ENCODE measurements at regions not wholly inside any gene's neighbourhood (a gene's known extent, or its start where the extent isn't known, plus 50 kb on each side); places are given as distances from the start of the nearest gene placed in this dataset.

DNA sequence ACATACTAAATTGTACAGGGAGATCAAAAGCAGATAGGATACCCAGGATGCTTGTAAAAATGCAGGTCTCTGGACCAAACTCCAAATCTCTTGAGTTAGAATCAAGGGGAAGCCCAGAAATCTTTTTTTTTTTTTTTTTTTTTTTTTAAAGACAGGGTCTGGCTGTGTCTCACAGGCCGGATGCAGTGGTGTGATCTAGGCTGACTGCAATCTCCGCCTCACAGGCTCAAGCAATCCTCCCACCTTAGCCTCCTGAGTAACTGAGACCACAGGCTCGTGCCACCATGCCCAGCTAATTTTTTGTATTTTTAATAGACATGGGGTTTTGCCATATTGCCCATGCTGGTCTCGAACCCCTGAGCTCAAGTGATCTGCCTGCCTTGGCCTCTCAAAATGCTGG is 373.5 kb downstream of the SHQ1 start:
- Histone ChIP-seq H3K27ac (ENCODE audit: low read depth, low read length) (no peak overlapping the region), H4K8ac (ENCODE audit: extremely low read depth, insufficient read depth, low read length) (no peak overlapping the region), H4K20me1 (replicated peaks in 1 of 2; ENCODE audit: control insufficient read depth in 1 of 2, insufficient read depth in 2 of 2, low read length in 2 of 2) (no peaks in the 10 kb centered on the region), H3K27me3 (replicated peaks in 1 of 4; ENCODE audit: control insufficient read depth in 3 of 4, extremely low read depth in 1 of 4, insufficient read depth in 3 of 4, low read length in 3 of 4) (no peaks in the 10 kb centered on the region), H3K4me3 (ENCODE audit: extremely low read depth in 1 of 4, insufficient read depth in 2 of 4, low read depth in 3 of 4, low read length in 4 of 4) (no peak overlapping the region), H2BK15ac (ENCODE audit: low read length) (no peak overlapping the region), H3K23ac (ENCODE audit: insufficient read length) (no peak overlapping the region), H3K9me3 (ENCODE audit: insufficient read depth in 2 of 2, low read depth in 1 of 2, low read length in 1 of 2) (no peaks in the 10 kb centered on the region), H3K79me1 (ENCODE audit: low read depth, low read length) (no peaks in the 10 kb centered on the region), H3K36me3 (ENCODE audit: control insufficient read depth in 2 of 4, insufficient read depth in 4 of 4, low read length in 3 of 4) (no peaks in the 10 kb centered on the region), H3K9ac (replicated peaks in 1 of 4; ENCODE audit: extremely low read depth in 1 of 4, low read depth in 3 of 4, low read length in 3 of 4) (no peak overlapping the region), H2BK5ac (ENCODE audit: low read depth, low read length) (no peak overlapping the region), H4K91ac (replicated peaks; ENCODE audit: insufficient read length, low read length) (no peak overlapping the region), H3K79me2 (ENCODE audit: control insufficient read depth in 1 of 2, insufficient read depth in 2 of 2, low read length in 2 of 2) (no peaks in the 10 kb centered on the region), H3K4ac (replicated peaks; ENCODE audit: insufficient read length, low read depth, low read length) (no peak overlapping the region), H4K5ac (ENCODE audit: insufficient read length, low read depth, low read length) (no peak overlapping the region), H2BK12ac (ENCODE audit: low read depth, low read length) (no peak overlapping the region), H2BK120ac (replicated peaks; ENCODE audit: low read depth, low read length) (no peak overlapping the region), H3K18ac (ENCODE audit: extremely low read depth, low read length) (no peak overlapping the region), H3K56ac (replicated peaks; ENCODE audit: insufficient read length, low read depth, low read length) (no peak overlapping the region), H3K4me2 (ENCODE audit: insufficient read depth in 1 of 2, low read depth in 2 of 2, low read length in 2 of 2) (no peak overlapping the region), H3K14ac (ENCODE audit: insufficient read length) (no peak overlapping the region), H2AFZ (ENCODE audit: low read length) (no peak overlapping the region), H2AK5ac (ENCODE audit: low read depth, low read length) (no peak overlapping the region), H3K23me2 (ENCODE audit: low read depth, low read length) (no peaks in the 10 kb centered on the region; the same call in 1 of the 2 replicates), H2BK20ac (ENCODE audit: low read length) (no peak overlapping the region), H3K4me1 (replicated peaks in 1 of 4; ENCODE audit: control insufficient read depth in 3 of 4, insufficient read depth in 4 of 4, low read length in 3 of 4) (peaks cover 0 to 3% (median 0%) of the 10 kb centered on the region in 4 experiments; a peak in 1 of 7 replicates)
- TF ChIP-seq FOSL1 (IDR thresholded peaks at IDR 0.05; ENCODE audit: insufficient read depth, low read depth, low read length) (no peak), POU5F1 (IDR thresholded peaks at IDR 0.05; ENCODE audit: low read depth, low read length) (no peak), BCL11A (IDR thresholded peaks at IDR 0.05; ENCODE audit: low read depth in 2 of 2, low read length in 2 of 2) (no peak), YY1 (IDR thresholded peaks at IDR 0.05; ENCODE audit: low read depth, low read length) (no peak), ZNF274 (IDR thresholded peaks at IDR 0.05; ENCODE audit: borderline replicate concordance, extremely low read depth, low read length) (no peak), RAD21 (IDR thresholded peaks at IDR 0.05 in 1 of 2, conservative IDR thresholded peaks at IDR 0.05 in 1 of 2; ENCODE audit: low read depth in 2 of 2, low read length in 2 of 2) (no peak), CTBP2 (IDR thresholded peaks at IDR 0.05; ENCODE audit: borderline replicate concordance, insufficient read depth, insufficient read length, low read length) (no peak), CBX8 (IDR thresholded peaks at IDR 0.05; ENCODE audit: borderline replicate concordance, low read depth, low read length) (no peak)
- TF ChIP-seq, protein P1, sequence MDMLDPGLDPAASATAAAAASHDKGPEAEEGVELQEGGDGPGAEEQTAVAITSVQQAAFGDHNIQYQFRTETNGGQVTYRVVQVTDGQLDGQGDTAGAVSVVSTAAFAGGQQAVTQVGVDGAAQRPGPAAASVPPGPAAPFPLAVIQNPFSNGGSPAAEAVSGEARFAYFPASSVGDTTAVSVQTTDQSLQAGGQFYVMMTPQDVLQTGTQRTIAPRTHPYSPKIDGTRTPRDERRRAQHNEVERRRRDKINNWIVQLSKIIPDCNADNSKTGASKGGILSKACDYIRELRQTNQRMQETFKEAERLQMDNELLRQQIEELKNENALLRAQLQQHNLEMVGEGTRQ (IDR thresholded peaks at IDR 0.05; ENCODE audit: low read length), result no peak
- ChIA-PET POLR2A (ENCODE audit: partially characterized antibody) (interaction anchor here (1.2 kb wide), 1 partner anchor 15 kb away, joined by 3 read pairs; no protein-coding TSS in a partner anchor), CTCF (ENCODE audit: partially characterized antibody) (interaction anchor here (0.6 to 1.2 kb wide), 2 partner anchors 191 to 218 kb away, joined by 3 to 4 read pairs; no protein-coding TSS in a partner anchor)
- WGBS, 2 experiments (ENCODE audit: extremely low coverage in 1 of 2, insufficient coverage in 1 of 2, insufficient read length in 1 of 2, insufficient replicate concordance in 2 of 2, low coverage in 1 of 2, low lambda C conversion rate in 2 of 2, missing lambda C conversion rate in 1 of 2), result 90% methylated on average over 4 of the region's 4 CpGs; no CpG with 5 or more reads in 1 of the 2 experiments
- FAIRE-seq (no peak), DNase-seq (ENCODE audit: low read depth in 1 of 2, low spot score in 2 of 2) (no peak)

Measured in H1 (cell line).